ENCODE measurements at regions not wholly inside any gene's neighbourhood (a gene's known extent, or its start where the extent isn't known, plus 50 kb on each side); places are given as distances from the start of the nearest gene placed in this dataset.
"Not testable (repeated sequence)": the region's sequence is repeated elsewhere in the genome, so short reads cannot be mapped to it uniquely, and the experiment has no call there.

GRCh38 chr14:56996721-56997399 is 186.6 kb upstream of the OTX2 start:
- no peak for DNase-seq (ENCODE audit: low spot score)

- DNase-seq (ENCODE audit: low spot score): no peak
These were observed 184.7 kb upstream of the OTX2 start for GRCh38 chr14:56995010-56995409.

- DNase-seq (ENCODE audit: low spot score): no peak
These were observed 182.1 kb upstream of the OTX2 start for GRCh38 chr14:56992332-56992820.

- DNase-seq (ENCODE audit: low spot score): not testable (repeated sequence)
These were observed 180.8 kb upstream of the OTX2 start for GRCh38 chr14:56990991-56991627.

- no peak for DNase-seq (ENCODE audit: low spot score)
These were observed 179.1 kb upstream of the OTX2 start for GRCh38 chr14:56989359-56989758.

- no peak for DNase-seq (ENCODE audit: low spot score)
These were observed 169.7 kb upstream of the OTX2 start for GRCh38 chr14:56979936-56980335.

- no peak for DNase-seq (ENCODE audit: low spot score)
These were observed 165.9 kb upstream of the OTX2 start for GRCh38 chr14:56976211-56976610.

- no peak for DNase-seq (ENCODE audit: low spot score)
These were observed 165.2 kb upstream of the OTX2 start for GRCh38 chr14:56975521-56975920.

- DNase-seq (ENCODE audit: low spot score): no peak
These were observed 162.7 kb upstream of the OTX2 start for GRCh38 chr14:56972948-56973347.

- DNase-seq (ENCODE audit: low spot score): no peak
These were observed 154.6 kb upstream of the OTX2 start for GRCh38 chr14:56964895-56965294.

- DNase-seq (ENCODE audit: low spot score): no peak
These were observed 153.1 kb upstream of the OTX2 start for GRCh38 chr14:56963381-56963780.

GRCh38 chr14:56962444-56963080 is 152.3 kb upstream of the OTX2 start:
- DNase-seq (ENCODE audit: low spot score): no peak

GRCh38 chr14:56959869-56960268 is 149.6 kb upstream of the OTX2 start:
- no peak for DNase-seq (ENCODE audit: low spot score)

- no peak for DNase-seq (ENCODE audit: low spot score)
These were observed 148.8 kb upstream of the OTX2 start for GRCh38 chr14:56959121-56959520.

GRCh38 chr14:56956182-56956581 is 145.9 kb upstream of the OTX2 start:
- no peak for DNase-seq (ENCODE audit: low spot score)

- peak; percentile 21 for DNase-seq (ENCODE audit: low spot score)
These were observed 145.5 kb upstream of the OTX2 start for GRCh38 chr14:56955745-56956144.

GRCh38 chr14:56953884-56954283 is 143.6 kb upstream of the OTX2 start:
- DNase-seq (ENCODE audit: low spot score): no peak

- no peak for DNase-seq (ENCODE audit: low spot score)
These were observed 142.6 kb upstream of the OTX2 start for GRCh38 chr14:56952766-56953473.

- no peak for DNase-seq (ENCODE audit: low spot score)
These were observed 139.5 kb upstream of the OTX2 start for GRCh38 chr14:56949828-56950227.

- no peak for DNase-seq (ENCODE audit: low spot score)
These were observed 135.0 kb upstream of the OTX2 start for GRCh38 chr14:56945291-56945690.

- no peak for DNase-seq (ENCODE audit: low spot score)
These were observed 134.1 kb upstream of the OTX2 start for GRCh38 chr14:56944397-56944796.

- DNase-seq (ENCODE audit: low spot score): no peak
These were observed 123.2 kb upstream of the OTX2 start for GRCh38 chr14:56933446-56933845.
